Glutamatergic neuron (in vitro differentiated cells): ENCODE measurements at regions not wholly inside any gene's neighbourhood (a gene's known extent, or its start where the extent isn't known, plus 50 kb on each side); places are given as distances from the start of the nearest gene placed in this dataset.

Experiments used
- DNase-seq: peaks from one replicate; pipeline ENCODE4 v3.0.0; 2022
- H3K27ac Mint-ChIP-seq: one replicate; pipeline ENCODE4 v1.8.0; 2020; ENCODE audit warnings: mild to moderate bottlenecking, mixed read lengths, inconsistent platforms; ENCODE audit not compliant: unreplicated experiment
- H3K27me3 Mint-ChIP-seq: one replicate; pipeline ENCODE4 v1.8.0; 2020; ENCODE audit warnings: mild to moderate bottlenecking, moderate library complexity, mixed read lengths, inconsistent platforms; ENCODE audit not compliant: unreplicated experiment
- H3K36me3 Mint-ChIP-seq: one replicate; pipeline ENCODE4 v1.8.0; 2020; ENCODE audit warnings: mild to moderate bottlenecking, mixed read lengths, inconsistent platforms; ENCODE audit not compliant: unreplicated experiment
- H3K4me1 Mint-ChIP-seq: one replicate; pipeline ENCODE4 v1.8.0; 2020; ENCODE audit warnings: mild to moderate bottlenecking, low read depth, mixed read lengths, inconsistent platforms; ENCODE audit not compliant: unreplicated experiment
- H3K4me3 Mint-ChIP-seq: one replicate; pipeline ENCODE4 v1.8.0; 2020; ENCODE audit warnings: mild to moderate bottlenecking, mixed read lengths, inconsistent platforms; ENCODE audit not compliant: unreplicated experiment
- H3K9me3 Mint-ChIP-seq: one replicate; pipeline ENCODE4 v1.8.0; 2020; ENCODE audit warnings: mild to moderate bottlenecking, moderate library complexity, mixed read lengths, inconsistent platforms; ENCODE audit not compliant: unreplicated experiment
- CTCF ChIP-seq: fragments of 200-600 bp; sonication (generic); IDR thresholded peaks from one replicate; pipeline ENCODE4 v1.5.0; 2021; ENCODE audit not compliant: partially characterized antibody, unreplicated experiment

- H3K9me3 Mint-ChIP-seq: peaks cover 2% of the 10 kb centered on the region
- no peak for DNase-seq
- peaks cover 9% of the 10 kb centered on the region for H3K36me3 Mint-ChIP-seq
- H3K27ac Mint-ChIP-seq: no peak overlapping the region
- H3K4me3 Mint-ChIP-seq: no peak overlapping the region
- peaks cover 2% of the 10 kb centered on the region for H3K4me1 Mint-ChIP-seq
- H3K27me3 Mint-ChIP-seq: no peaks in the 10 kb centered on the region
- TF ChIP-seq CTCF: no peak
These were observed 376.3 kb downstream of the PDCD6IP start for GRCh38 chr3:34174740-34175139.

- peaks cover 2% of the 10 kb centered on the region for H3K4me1 Mint-ChIP-seq
- H3K27me3 Mint-ChIP-seq: no peaks in the 10 kb centered on the region
These were observed 377.3 kb downstream of the PDCD6IP start for GRCh38 chr3:34175636-34176176.

GRCh38 chr3:34176723-34177122 is 378.3 kb downstream of the PDCD6IP start:
- H3K9me3 Mint-ChIP-seq: peaks cover 2% of the 10 kb centered on the region
- no peak overlapping the region for H3K27ac Mint-ChIP-seq
- peaks cover 2% of the 10 kb centered on the region for H3K4me1 Mint-ChIP-seq
- H3K27me3 Mint-ChIP-seq: no peaks in the 10 kb centered on the region
- H3K4me3 Mint-ChIP-seq: no peak overlapping the region
- peaks cover 9% of the 10 kb centered on the region for H3K36me3 Mint-ChIP-seq
- DNase-seq: no peak
- no peak for TF ChIP-seq CTCF

More at GRCh38 chr3:34175636-34176176, 377.3 kb downstream of the PDCD6IP start:
- Mint-ChIP-seq H3K4me3 (no peak overlapping the region), H3K27ac (no peak overlapping the region), H3K36me3 (peaks cover 9% of the 10 kb centered on the region), H3K9me3 (peaks cover 2% of the 10 kb centered on the region)
- no peak for DNase-seq
- no peak for TF ChIP-seq CTCF

DNA sequence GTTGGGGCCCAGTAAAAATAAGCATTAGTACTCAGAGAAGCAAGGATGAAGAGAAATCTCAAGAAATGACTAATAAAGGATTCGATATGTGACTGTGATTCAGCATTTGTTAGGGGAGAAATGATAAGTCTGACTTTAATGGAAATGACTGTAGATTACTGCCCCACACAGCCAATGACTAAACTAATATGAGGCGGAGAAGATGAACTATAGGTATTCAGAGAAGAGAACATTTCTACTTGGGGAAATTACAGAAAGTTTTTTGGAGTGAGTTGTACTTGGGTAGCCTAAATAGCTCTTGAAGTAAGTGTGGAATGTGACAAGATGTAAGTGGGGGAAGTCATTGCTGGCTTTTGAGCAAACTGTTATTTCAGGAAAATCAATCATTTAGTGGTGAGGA is 380.0 kb downstream of the PDCD6IP start:
- Mint-ChIP-seq H3K9me3 (peaks cover 2% of the 10 kb centered on the region), H3K27me3 (no peaks in the 10 kb centered on the region), H3K27ac (no peak overlapping the region), H3K4me3 (no peak overlapping the region), H3K36me3 (peaks cover 7% of the 10 kb centered on the region), H3K4me1 (peaks cover 2% of the 10 kb centered on the region)
- no peak for TF ChIP-seq CTCF
- DNase-seq: no peak

- no peaks in the 10 kb centered on the region for H3K9me3 Mint-ChIP-seq
- no peak overlapping the region for H3K27ac Mint-ChIP-seq
- H3K4me3 Mint-ChIP-seq: no peak overlapping the region
- H3K36me3 Mint-ChIP-seq: no peaks in the 10 kb centered on the region
- H3K27me3 Mint-ChIP-seq: no peaks in the 10 kb centered on the region
- TF ChIP-seq CTCF: no peak
- DNase-seq: no peak
- peaks cover 2% of the 10 kb centered on the region for H3K4me1 Mint-ChIP-seq
These were observed 381.3 kb downstream of the PDCD6IP start for GRCh38 chr3:34179716-34180115.
